ENCODE measurements at regions not wholly inside any gene's neighbourhood (a gene's known extent, or its start where the extent isn't known, plus 50 kb on each side); places are given as distances from the start of the nearest gene placed in this dataset.

- no peak overlapping the region for H3K23ac ChIP-seq (ENCODE audit: insufficient read length)
- H3K18ac ChIP-seq (ENCODE audit: extremely low read depth, low read length) = no peak overlapping the region
- no peak overlapping the region for H4K91ac ChIP-seq (replicated peaks; ENCODE audit: insufficient read length, low read length)
- TF ChIP-seq CHD1 (IDR thresholded peaks at IDR 0.05; ENCODE audit: low read depth, low read length) (no peak), HDAC6 (IDR thresholded peaks at IDR 0.05; ENCODE audit: low read depth, low read length) (no peak)
- DNase-seq (ENCODE audit: low read depth in 1 of 2, low spot score in 2 of 2) = no peak
- no peak overlapping the region for H3K14ac ChIP-seq (ENCODE audit: insufficient read length)
- no peak overlapping the region for H3K27ac ChIP-seq (ENCODE audit: low read depth, low read length)
- H2BK5ac ChIP-seq (ENCODE audit: low read depth, low read length) = no peak overlapping the region
- no peaks in the 10 kb centered on the region for H3K79me2 ChIP-seq (ENCODE audit: control insufficient read depth in 1 of 2, insufficient read depth in 2 of 2, low read length in 2 of 2)
- H3K27me3 ChIP-seq (replicated peaks in 1 of 4; ENCODE audit: control insufficient read depth in 3 of 4, extremely low read depth in 1 of 4, insufficient read depth in 3 of 4, low read length in 3 of 4) = no peaks in the 10 kb centered on the region
- no peak overlapping the region for H3K56ac ChIP-seq (replicated peaks; ENCODE audit: insufficient read length, low read depth, low read length)
- H3K4ac ChIP-seq (replicated peaks; ENCODE audit: insufficient read length, low read depth, low read length) = no peak overlapping the region
- H3K4me1 ChIP-seq (replicated peaks in 1 of 4; ENCODE audit: control insufficient read depth in 3 of 4, insufficient read depth in 4 of 4, low read length in 3 of 4) = no peaks in the 10 kb centered on the region
- ChIA-PET CTCF (ENCODE audit: partially characterized antibody) (no interaction called here), POLR2A (ENCODE audit: partially characterized antibody) (interaction anchor here (0.9 kb wide), 1 partner anchor 78 kb away, joined by 3 read pairs; no protein-coding TSS in a partner anchor)
- H2AK5ac ChIP-seq (ENCODE audit: low read depth, low read length) = no peak overlapping the region
- H3K4me3 ChIP-seq (ENCODE audit: extremely low read depth in 1 of 4, insufficient read depth in 2 of 4, low read depth in 3 of 4, low read length in 4 of 4) = no peak overlapping the region
- H2BK12ac ChIP-seq (ENCODE audit: low read depth, low read length) = no peak overlapping the region
- H3K9ac ChIP-seq (replicated peaks in 1 of 4; ENCODE audit: extremely low read depth in 1 of 4, low read depth in 3 of 4, low read length in 3 of 4) = no peak overlapping the region
- no peaks in the 10 kb centered on the region for H3K79me1 ChIP-seq (ENCODE audit: low read depth, low read length)
- H3K23me2 ChIP-seq (ENCODE audit: low read depth, low read length) = no peaks in the 10 kb centered on the region
- H3K36me3 ChIP-seq (ENCODE audit: control insufficient read depth in 2 of 4, insufficient read depth in 4 of 4, low read length in 3 of 4) = no peaks in the 10 kb centered on the region
- FAIRE-seq = no peak
- no peak overlapping the region for H2BK15ac ChIP-seq (ENCODE audit: low read length)
- H2BK120ac ChIP-seq (replicated peaks; ENCODE audit: low read depth, low read length) = no peak overlapping the region
- H2BK20ac ChIP-seq (ENCODE audit: low read length) = no peak overlapping the region
- H2AFZ ChIP-seq (ENCODE audit: low read length) = no peak overlapping the region
- H3K9me3 ChIP-seq (ENCODE audit: insufficient read depth in 2 of 2, low read depth in 1 of 2, low read length in 1 of 2) = no peaks in the 10 kb centered on the region
- WGBS, 2 experiments (ENCODE audit: extremely low coverage in 1 of 2, insufficient coverage in 1 of 2, insufficient read length in 1 of 2, insufficient replicate concordance in 2 of 2, low coverage in 1 of 2, low lambda C conversion rate in 2 of 2, missing lambda C conversion rate in 1 of 2) = 77% methylated on average over 3 of the region's 3 CpGs; no CpG with 5 or more reads in 1 of the 2 experiments
- no peak overlapping the region for H4K5ac ChIP-seq (ENCODE audit: insufficient read length, low read depth, low read length)
- H3K4me2 ChIP-seq (ENCODE audit: insufficient read depth in 1 of 2, low read depth in 2 of 2, low read length in 2 of 2) = no peak overlapping the region
- H4K20me1 ChIP-seq (replicated peaks in 1 of 2; ENCODE audit: control insufficient read depth in 1 of 2, insufficient read depth in 2 of 2, low read length in 2 of 2) = no peaks in the 10 kb centered on the region
- no peak overlapping the region for H4K8ac ChIP-seq (ENCODE audit: extremely low read depth, insufficient read depth, low read length)
Observed at GRCh38 chr13:21777813-21778212, 106.9 kb downstream of the FGF9 start.
